ENCODE measurements at regions not wholly inside any gene's neighbourhood (a gene's known extent, or its start where the extent isn't known, plus 50 kb on each side); places are given as distances from the start of the nearest gene placed in this dataset.

- DNase-seq (ENCODE audit: low spot score): no peak
- no peak for TF ChIP-seq CTCF (IDR thresholded peaks at IDR 0.05; ENCODE audit: borderline replicate concordance, control extremely low read depth, extremely low read depth, insufficient read depth, missing control alignments)
- in situ Hi-C loops (cut with MboI; ENCODE audit: low sequenced_read_pairs, unreplicated experiment): no loop called here
Measured at GRCh38 chr5:6321078-6321477, 57.3 kb downstream of the MED10 start.

- no peak for TF ChIP-seq CTCF (IDR thresholded peaks at IDR 0.05; ENCODE audit: borderline replicate concordance, control extremely low read depth, extremely low read depth, insufficient read depth, missing control alignments)
- in situ Hi-C loops (cut with MboI; ENCODE audit: low sequenced_read_pairs, unreplicated experiment): no loop called here
- DNase-seq (ENCODE audit: low spot score): no peak
Measured at GRCh38 chr5:6319116-6319515, 59.2 kb downstream of the MED10 start.

- in situ Hi-C loops (cut with MboI; ENCODE audit: low sequenced_read_pairs, unreplicated experiment): no loop called here
- TF ChIP-seq CTCF (IDR thresholded peaks at IDR 0.05; ENCODE audit: borderline replicate concordance, control extremely low read depth, extremely low read depth, insufficient read depth, missing control alignments): no peak
- no peak for DNase-seq (ENCODE audit: low spot score)
Measured at GRCh38 chr5:6317116-6317798, 61.1 kb downstream of the MED10 start.

- DNase-seq (ENCODE audit: low spot score): no peak
- TF ChIP-seq CTCF (IDR thresholded peaks at IDR 0.05; ENCODE audit: borderline replicate concordance, control extremely low read depth, extremely low read depth, insufficient read depth, missing control alignments): no peak
- in situ Hi-C loops (cut with MboI; ENCODE audit: low sequenced_read_pairs, unreplicated experiment): no loop called here
Measured at GRCh38 chr5:6315580-6315979, 62.8 kb downstream of the MED10 start.

- no peak for DNase-seq (ENCODE audit: low spot score)
- in situ Hi-C loops (cut with MboI; ENCODE audit: low sequenced_read_pairs, unreplicated experiment): no loop called here
Measured at GRCh38 chr5:6311568-6312501, 66.5 kb downstream of the MED10 start.

GRCh38 chr5:6309949-6310348 is 68.4 kb downstream of the MED10 start:
- no peak for TF ChIP-seq CTCF (IDR thresholded peaks at IDR 0.05; ENCODE audit: borderline replicate concordance, control extremely low read depth, extremely low read depth, insufficient read depth, missing control alignments)
- in situ Hi-C loops (cut with MboI; ENCODE audit: low sequenced_read_pairs, unreplicated experiment): no loop called here
- DNase-seq (ENCODE audit: low spot score): no peak

More at GRCh38 chr5:6311568-6312501, 66.5 kb downstream of the MED10 start:
- no peak for TF ChIP-seq CTCF (IDR thresholded peaks at IDR 0.05; ENCODE audit: borderline replicate concordance, control extremely low read depth, extremely low read depth, insufficient read depth, missing control alignments)

All from GM13976 (cell line).